ENCODE measurements at regions not wholly inside any gene's neighbourhood (a gene's known extent, or its start where the extent isn't known, plus 50 kb on each side); places are given as distances from the start of the nearest gene placed in this dataset.

DNA sequence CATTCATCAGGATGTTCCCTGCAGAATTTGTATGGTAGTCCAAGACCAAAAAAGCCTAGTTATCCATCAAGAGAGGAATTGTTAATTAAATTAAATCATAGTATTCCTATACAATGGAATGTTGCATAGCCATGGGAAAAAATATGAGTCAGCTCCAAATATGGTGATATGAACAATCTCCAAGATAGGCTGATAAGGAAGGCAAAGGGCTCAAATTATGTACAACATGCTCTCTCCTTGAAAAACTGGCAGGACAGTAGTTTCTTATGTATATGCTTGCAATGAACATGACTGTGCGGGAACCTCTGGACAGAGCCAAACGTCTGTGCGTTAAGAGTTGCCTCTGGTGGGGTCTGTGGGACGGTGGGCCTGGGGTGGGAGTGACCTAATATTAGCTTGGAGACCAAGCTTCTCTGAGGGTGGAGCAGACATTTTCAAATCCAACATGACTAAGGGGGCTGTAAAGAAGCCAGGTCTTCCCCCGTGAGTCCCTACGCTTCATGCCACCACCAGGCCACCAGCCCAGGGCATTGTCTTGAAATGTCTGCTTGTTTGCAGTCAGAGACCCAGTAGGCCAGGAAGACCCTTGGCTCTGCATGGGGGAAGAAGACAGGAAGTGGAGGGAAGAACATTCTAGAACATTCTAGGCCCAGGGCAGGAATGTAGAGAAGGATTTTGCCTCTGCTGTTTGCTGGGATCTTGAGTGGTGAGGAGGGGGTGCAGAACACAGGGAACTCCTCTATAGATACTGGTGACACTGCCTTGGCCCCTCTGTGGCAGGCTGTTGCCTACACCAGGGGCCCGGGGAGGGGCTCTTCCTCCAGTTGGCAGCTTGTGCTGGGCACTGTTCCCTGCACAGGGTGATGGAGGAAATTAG is 244.0 kb upstream of the HS6ST1 start:
- Histone ChIP-seq H3K9me3 (ENCODE audit: control insufficient read depth in 2 of 2, insufficient read depth in 1 of 2, low read length in 1 of 2) (no peaks in the 10 kb centered on the region), H3K27me3 (ENCODE audit: control insufficient read depth in 2 of 2, insufficient read depth in 1 of 2, low read length in 1 of 2) (no peaks in the 10 kb centered on the region), H3K4me3 (ENCODE audit: low read length in 2 of 2) (no peak overlapping the region), H3K36me3 (ENCODE audit: control insufficient read depth in 2 of 2, insufficient read depth in 2 of 2, low read length in 1 of 2) (no peaks in the 10 kb centered on the region), H3K27ac (ENCODE audit: low read depth in 1 of 2, low read length in 1 of 2) (no peak overlapping the region), H3K4me1 (ENCODE audit: control insufficient read depth in 2 of 2, insufficient read depth in 2 of 2, low read length in 2 of 2) (peaks cover 0 to 4% of the 10 kb centered on the region in 2 donors)
- peak in 1 of 9 donors; percentile 16 for DNase-seq (ENCODE audit: low read depth in 6 of 9, low spot score in 9 of 9)
- WGBS: 95% methylated on average over 7 of the region's 7 CpGs

DNA sequence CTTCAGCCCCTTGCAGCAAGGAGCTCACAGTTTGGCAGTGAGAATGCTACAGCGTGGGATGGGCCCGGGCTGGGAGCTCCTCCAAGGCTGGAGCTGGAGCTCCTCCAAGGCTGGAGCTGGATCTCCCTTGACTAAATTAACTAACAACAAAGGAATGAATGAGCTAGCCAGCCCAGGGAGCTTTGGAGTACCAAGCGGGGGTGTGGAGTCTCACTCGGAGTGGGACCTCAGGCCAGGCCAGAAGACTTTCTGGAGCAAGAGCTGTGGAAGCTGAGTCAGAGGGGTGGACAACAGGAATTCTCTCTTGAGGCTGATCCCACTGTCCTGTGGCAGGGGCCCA is 244.7 kb upstream of the HS6ST1 start:
- H3K27ac ChIP-seq (ENCODE audit: low read depth in 1 of 2, low read length in 1 of 2): no peak overlapping the region
- WGBS: 97% methylated on average over 4 of the region's 4 CpGs
- no peaks in the 10 kb centered on the region for H3K36me3 ChIP-seq (ENCODE audit: control insufficient read depth in 2 of 2, insufficient read depth in 2 of 2, low read length in 1 of 2)
- no peak for DNase-seq (ENCODE audit: low read depth in 6 of 9, low spot score in 9 of 9)
- peaks cover 0 to 4% of the 10 kb centered on the region in 2 donors for H3K4me1 ChIP-seq (ENCODE audit: control insufficient read depth in 2 of 2, insufficient read depth in 2 of 2, low read length in 2 of 2)
- no peaks in the 10 kb centered on the region for H3K27me3 ChIP-seq (ENCODE audit: control insufficient read depth in 2 of 2, insufficient read depth in 1 of 2, low read length in 1 of 2)
- H3K9me3 ChIP-seq (ENCODE audit: control insufficient read depth in 2 of 2, insufficient read depth in 1 of 2, low read length in 1 of 2): no peaks in the 10 kb centered on the region
- no peak overlapping the region for H3K4me3 ChIP-seq (ENCODE audit: low read length in 2 of 2)

- no peaks in the 10 kb centered on the region for H3K36me3 ChIP-seq (ENCODE audit: control insufficient read depth in 2 of 2, insufficient read depth in 2 of 2, low read length in 1 of 2)
- H3K27ac ChIP-seq (ENCODE audit: low read depth in 1 of 2, low read length in 1 of 2): no peak overlapping the region
- H3K9me3 ChIP-seq (ENCODE audit: control insufficient read depth in 2 of 2, insufficient read depth in 1 of 2, low read length in 1 of 2): no peaks in the 10 kb centered on the region
- DNase-seq (ENCODE audit: low read depth in 6 of 9, low spot score in 9 of 9): no peak
- no peak overlapping the region for H3K4me3 ChIP-seq (ENCODE audit: low read length in 2 of 2)
- peaks cover 0 to 4% of the 10 kb centered on the region in 2 donors for H3K4me1 ChIP-seq (ENCODE audit: control insufficient read depth in 2 of 2, insufficient read depth in 2 of 2, low read length in 2 of 2)
- 97% methylated on average over 4 of the region's 4 CpGs for WGBS
- H3K27me3 ChIP-seq (ENCODE audit: control insufficient read depth in 2 of 2, insufficient read depth in 1 of 2, low read length in 1 of 2): no peaks in the 10 kb centered on the region
These were observed 245.5 kb upstream of the HS6ST1 start for GRCh38 chr2:128564131-128564530.

- no peaks in the 10 kb centered on the region for H3K36me3 ChIP-seq (ENCODE audit: control insufficient read depth in 2 of 2, insufficient read depth in 2 of 2, low read length in 1 of 2)
- 98% methylated on average over 6 of the region's 6 CpGs for WGBS
- H3K27ac ChIP-seq (ENCODE audit: low read depth in 1 of 2, low read length in 1 of 2): no peak overlapping the region
- peaks cover 0 to 4% of the 10 kb centered on the region in 2 donors for H3K4me1 ChIP-seq (ENCODE audit: control insufficient read depth in 2 of 2, insufficient read depth in 2 of 2, low read length in 2 of 2)
- H3K27me3 ChIP-seq (ENCODE audit: control insufficient read depth in 2 of 2, insufficient read depth in 1 of 2, low read length in 1 of 2): no peaks in the 10 kb centered on the region
- no peaks in the 10 kb centered on the region for H3K9me3 ChIP-seq (ENCODE audit: control insufficient read depth in 2 of 2, insufficient read depth in 1 of 2, low read length in 1 of 2)
- DNase-seq (ENCODE audit: low read depth in 6 of 9, low spot score in 9 of 9): no peak
- no peak overlapping the region for H3K4me3 ChIP-seq (ENCODE audit: low read length in 2 of 2)
These were observed 245.9 kb upstream of the HS6ST1 start for GRCh38 chr2:128564551-128564950.

DNA sequence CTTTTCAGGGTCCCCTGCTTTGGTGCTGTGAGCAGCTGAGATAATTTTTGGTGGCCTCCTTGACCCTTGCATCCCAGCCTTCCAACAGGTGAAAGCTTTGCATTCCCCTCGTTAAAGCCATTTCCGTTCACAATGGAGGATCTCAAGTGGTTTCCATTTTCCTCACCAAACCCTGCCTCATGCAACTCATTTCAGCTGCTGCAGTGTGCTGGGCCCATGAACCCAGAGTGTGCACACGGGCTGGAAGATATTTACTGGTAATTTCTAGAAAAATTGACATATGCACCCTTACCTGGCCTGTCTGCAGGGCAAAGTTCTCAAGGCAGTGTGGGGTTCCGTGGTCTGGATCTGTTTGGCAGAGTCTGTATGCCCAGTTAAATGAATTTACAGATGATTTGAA is 246.8 kb upstream of the HS6ST1 start:
- H3K4me3 ChIP-seq (ENCODE audit: low read length in 2 of 2): no peak overlapping the region
- DNase-seq (ENCODE audit: low read depth in 6 of 9, low spot score in 9 of 9): no peak
- WGBS: 98% methylated on average over 4 of the region's 4 CpGs

GRCh38 chr2:128566671-128567070 is 248.0 kb upstream of the HS6ST1 start:
- 98% methylated on average over 1 of the region's 1 CpG for WGBS

More for the DNA sequence above, 246.8 kb upstream of the HS6ST1 start:
- no peaks in the 10 kb centered on the region for H3K27me3 ChIP-seq (ENCODE audit: control insufficient read depth in 2 of 2, insufficient read depth in 1 of 2, low read length in 1 of 2)
- H3K27ac ChIP-seq (ENCODE audit: low read depth in 1 of 2, low read length in 1 of 2): no peak overlapping the region
- H3K4me1 ChIP-seq (ENCODE audit: control insufficient read depth in 2 of 2, insufficient read depth in 2 of 2, low read length in 2 of 2): peaks cover 0 to 4% of the 10 kb centered on the region in 2 donors
- no peaks in the 10 kb centered on the region for H3K36me3 ChIP-seq (ENCODE audit: control insufficient read depth in 2 of 2, insufficient read depth in 2 of 2, low read length in 1 of 2)
- no peaks in the 10 kb centered on the region for H3K9me3 ChIP-seq (ENCODE audit: control insufficient read depth in 2 of 2, insufficient read depth in 1 of 2, low read length in 1 of 2)

GRCh38 chr2:128568106-128568505 is 249.4 kb upstream of the HS6ST1 start:
- WGBS: 97% methylated on average over 5 of the region's 5 CpGs
- H3K27ac ChIP-seq (ENCODE audit: low read depth in 1 of 2, low read length in 1 of 2): no peak overlapping the region
- DNase-seq (ENCODE audit: low read depth in 6 of 9, low spot score in 9 of 9): no peak
- H3K36me3 ChIP-seq (ENCODE audit: control insufficient read depth in 2 of 2, insufficient read depth in 2 of 2, low read length in 1 of 2): no peaks in the 10 kb centered on the region
- H3K9me3 ChIP-seq (ENCODE audit: control insufficient read depth in 2 of 2, insufficient read depth in 1 of 2, low read length in 1 of 2): no peaks in the 10 kb centered on the region
- no peak overlapping the region for H3K4me3 ChIP-seq (ENCODE audit: low read length in 2 of 2)
- H3K27me3 ChIP-seq (ENCODE audit: control insufficient read depth in 2 of 2, insufficient read depth in 1 of 2, low read length in 1 of 2): no peaks in the 10 kb centered on the region
- peaks cover 0 to under 1% of the 10 kb centered on the region in 2 donors for H3K4me1 ChIP-seq (ENCODE audit: control insufficient read depth in 2 of 2, insufficient read depth in 2 of 2, low read length in 2 of 2)

More at GRCh38 chr2:128566671-128567070, 248.0 kb upstream of the HS6ST1 start:
- Histone ChIP-seq H3K4me3 (ENCODE audit: low read length in 2 of 2) (no peak overlapping the region), H3K27ac (ENCODE audit: low read depth in 1 of 2, low read length in 1 of 2) (no peak overlapping the region), H3K27me3 (ENCODE audit: control insufficient read depth in 2 of 2, insufficient read depth in 1 of 2, low read length in 1 of 2) (no peaks in the 10 kb centered on the region), H3K4me1 (ENCODE audit: control insufficient read depth in 2 of 2, insufficient read depth in 2 of 2, low read length in 2 of 2) (peaks cover 0 to 4% of the 10 kb centered on the region in 2 donors), H3K9me3 (ENCODE audit: control insufficient read depth in 2 of 2, insufficient read depth in 1 of 2, low read length in 1 of 2) (no peaks in the 10 kb centered on the region), H3K36me3 (ENCODE audit: control insufficient read depth in 2 of 2, insufficient read depth in 2 of 2, low read length in 1 of 2) (no peaks in the 10 kb centered on the region)
- no peak for DNase-seq (ENCODE audit: low read depth in 6 of 9, low spot score in 9 of 9)

GRCh38 chr2:128573116-128573515 is 254.4 kb upstream of the HS6ST1 start:
- H3K9me3 ChIP-seq (ENCODE audit: control insufficient read depth in 2 of 2, insufficient read depth in 1 of 2, low read length in 1 of 2): no peaks in the 10 kb centered on the region
- H3K4me3 ChIP-seq (ENCODE audit: low read length in 2 of 2): no peak overlapping the region
- peaks cover 2 to 13% of the 10 kb centered on the region in 2 donors for H3K4me1 ChIP-seq (ENCODE audit: control insufficient read depth in 2 of 2, insufficient read depth in 2 of 2, low read length in 2 of 2)
- H3K27me3 ChIP-seq (ENCODE audit: control insufficient read depth in 2 of 2, insufficient read depth in 1 of 2, low read length in 1 of 2): no peaks in the 10 kb centered on the region
- H3K27ac ChIP-seq (ENCODE audit: low read depth in 1 of 2, low read length in 1 of 2): no peak overlapping the region
- H3K36me3 ChIP-seq (ENCODE audit: control insufficient read depth in 2 of 2, insufficient read depth in 2 of 2, low read length in 1 of 2): no peaks in the 10 kb centered on the region
- WGBS: 95% methylated on average over 7 of the region's 7 CpGs
- no peak for DNase-seq (ENCODE audit: low read depth in 6 of 9, low spot score in 9 of 9)

- H3K4me1 ChIP-seq (ENCODE audit: control insufficient read depth in 2 of 2, insufficient read depth in 2 of 2, low read length in 2 of 2): peaks cover 2 to 13% of the 10 kb centered on the region in 2 donors
- no peak overlapping the region for H3K4me3 ChIP-seq (ENCODE audit: low read length in 2 of 2)
- H3K9me3 ChIP-seq (ENCODE audit: control insufficient read depth in 2 of 2, insufficient read depth in 1 of 2, low read length in 1 of 2): no peaks in the 10 kb centered on the region
- no peak for DNase-seq (ENCODE audit: low read depth in 6 of 9, low spot score in 9 of 9)
- H3K27ac ChIP-seq (ENCODE audit: low read depth in 1 of 2, low read length in 1 of 2): no peak overlapping the region
- 96% methylated on average over 4 of the region's 4 CpGs for WGBS
- H3K27me3 ChIP-seq (ENCODE audit: control insufficient read depth in 2 of 2, insufficient read depth in 1 of 2, low read length in 1 of 2): no peaks in the 10 kb centered on the region
- H3K36me3 ChIP-seq (ENCODE audit: control insufficient read depth in 2 of 2, insufficient read depth in 2 of 2, low read length in 1 of 2): no peaks in the 10 kb centered on the region
These were observed 254.9 kb upstream of the HS6ST1 start for GRCh38 chr2:128573531-128573930.

All from thymus (tissue), 11 donors.